ENCODE measurements at regions not wholly inside any gene's neighbourhood (a gene's known extent, or its start where the extent isn't known, plus 50 kb on each side); places are given as distances from the start of the nearest gene placed in this dataset.
A peak's percentile ranks its signal among the peaks of the same experiment; 100 is the strongest.

- H3K9me3 Mint-ChIP-seq (ENCODE audit: unreplicated experiment): peaks cover 2% of the 10 kb centered on the region
- H3K27ac Mint-ChIP-seq (ENCODE audit: unreplicated experiment): peak overlapping the region; percentile 98
- peaks cover 63% of the 10 kb centered on the region for H3K4me1 Mint-ChIP-seq (ENCODE audit: low read depth, unreplicated experiment)
- H3K4me3 Mint-ChIP-seq (ENCODE audit: unreplicated experiment): peak overlapping the region; percentile 66
- DNase-seq: peak; percentile 56
- no peak for TF ChIP-seq CTCF (IDR thresholded peaks at IDR 0.05; ENCODE audit: partially characterized antibody, unreplicated experiment)
- no peaks in the 10 kb centered on the region for H3K36me3 Mint-ChIP-seq (ENCODE audit: unreplicated experiment)
- peaks cover 7% of the 10 kb centered on the region for H3K27me3 Mint-ChIP-seq (ENCODE audit: unreplicated experiment)
Measured at GRCh38 chr6:98039443-98039842, 756.4 kb upstream of the MMS22L start.

GRCh38 chr6:98039904-98040607, 757.0 kb upstream of the MMS22L start:
- H3K4me3 Mint-ChIP-seq (ENCODE audit: unreplicated experiment): peak overlapping the region; percentile 66
- TF ChIP-seq CTCF (IDR thresholded peaks at IDR 0.05; ENCODE audit: partially characterized antibody, unreplicated experiment): peak; percentile 8
- H3K27me3 Mint-ChIP-seq (ENCODE audit: unreplicated experiment): peaks cover 7% of the 10 kb centered on the region
- no peaks in the 10 kb centered on the region for H3K36me3 Mint-ChIP-seq (ENCODE audit: unreplicated experiment)
- peaks cover 70% of the 10 kb centered on the region for H3K4me1 Mint-ChIP-seq (ENCODE audit: low read depth, unreplicated experiment)
- peak overlapping the region; percentile 98 for H3K27ac Mint-ChIP-seq (ENCODE audit: unreplicated experiment)
- H3K9me3 Mint-ChIP-seq (ENCODE audit: unreplicated experiment): peaks cover 2% of the 10 kb centered on the region
- DNase-seq: no peak

- Mint-ChIP-seq H3K4me3 (ENCODE audit: unreplicated experiment) (peak overlapping the region; percentile 75), H3K4me1 (ENCODE audit: low read depth, unreplicated experiment) (peaks cover 79% of the 10 kb centered on the region)
Measured at GRCh38 chr6:98041056-98041455, 758.0 kb upstream of the MMS22L start.

GRCh38 chr6:98041921-98042320, 758.9 kb upstream of the MMS22L start:
- DNase-seq: no peak
- Mint-ChIP-seq H3K4me1 (ENCODE audit: low read depth, unreplicated experiment) (peaks cover 80% of the 10 kb centered on the region), H3K9me3 (ENCODE audit: unreplicated experiment) (peaks cover 2% of the 10 kb centered on the region), H3K27me3 (ENCODE audit: unreplicated experiment) (peaks cover 3% of the 10 kb centered on the region), H3K4me3 (ENCODE audit: unreplicated experiment) (peak overlapping the region; percentile 16), H3K27ac (ENCODE audit: unreplicated experiment) (peak overlapping the region; percentile 84), H3K36me3 (ENCODE audit: unreplicated experiment) (no peaks in the 10 kb centered on the region)
- TF ChIP-seq CTCF (IDR thresholded peaks at IDR 0.05; ENCODE audit: partially characterized antibody, unreplicated experiment): no peak

More at GRCh38 chr6:98041056-98041455, 758.0 kb upstream of the MMS22L start:
- Mint-ChIP-seq H3K27ac (ENCODE audit: unreplicated experiment) (peak overlapping the region; percentile 98), H3K9me3 (ENCODE audit: unreplicated experiment) (peaks cover 2% of the 10 kb centered on the region), H3K36me3 (ENCODE audit: unreplicated experiment) (no peaks in the 10 kb centered on the region), H3K27me3 (ENCODE audit: unreplicated experiment) (peaks cover 7% of the 10 kb centered on the region)
- DNase-seq: no peak
- TF ChIP-seq CTCF (IDR thresholded peaks at IDR 0.05; ENCODE audit: partially characterized antibody, unreplicated experiment): no peak

- H3K27ac Mint-ChIP-seq (ENCODE audit: unreplicated experiment): peak overlapping the region; percentile 92
- no peaks in the 10 kb centered on the region for H3K36me3 Mint-ChIP-seq (ENCODE audit: unreplicated experiment)
- no peak for TF ChIP-seq CTCF (IDR thresholded peaks at IDR 0.05; ENCODE audit: partially characterized antibody, unreplicated experiment)
- peaks cover 74% of the 10 kb centered on the region for H3K4me1 Mint-ChIP-seq (ENCODE audit: low read depth, unreplicated experiment)
- H3K9me3 Mint-ChIP-seq (ENCODE audit: unreplicated experiment): peaks cover 2% of the 10 kb centered on the region
- DNase-seq: no peak
- peak overlapping the region; percentile 67 for H3K4me3 Mint-ChIP-seq (ENCODE audit: unreplicated experiment)
- peaks cover 6% of the 10 kb centered on the region for H3K27me3 Mint-ChIP-seq (ENCODE audit: unreplicated experiment)
Measured at GRCh38 chr6:98044151-98044561, 761.1 kb upstream of the MMS22L start.

Measured in glutamatergic neuron (in vitro differentiated cells).